Hindlimb muscle (tissue), 1 donor: ENCODE measurements at regions not wholly inside any gene's neighbourhood (a gene's known extent, or its start where the extent isn't known, plus 50 kb on each side); places are given as distances from the start of the nearest gene placed in this dataset.
"Not testable (repeated sequence)": the region's sequence is repeated elsewhere in the genome, so short reads cannot be mapped to it uniquely, and the experiment has no call there.

Experiments used
- DNase-seq: peaks from one replicate; pipeline ENCODE4 v3.0.0-alpha.2; 2013

GRCh38 chr13:54599413-54599812 is 1570.8 kb downstream of the OLFM4 start:
- DNase-seq, result no peak

- no peak for DNase-seq
Measured at GRCh38 chr13:54606944-54607343, 1578.3 kb downstream of the OLFM4 start.

GRCh38 chr13:54607421-54607820 is 1578.8 kb downstream of the OLFM4 start:
- DNase-seq, result no peak

GRCh38 chr13:54611390-54611789 is 1582.8 kb downstream of the OLFM4 start:
- DNase-seq, result no peak

- DNase-seq, result no peak
Measured at GRCh38 chr13:54614726-54615125, 1586.1 kb downstream of the OLFM4 start.

GRCh38 chr13:54626504-54626903 is 1597.9 kb downstream of the OLFM4 start:
- not testable (repeated sequence) for DNase-seq

GRCh38 chr13:54627646-54628372 is 1599.2 kb downstream of the OLFM4 start:
- DNase-seq, result no peak

GRCh38 chr13:54628383-54628782 is 1599.8 kb downstream of the OLFM4 start:
- DNase-seq, result no peak

- no peak for DNase-seq
Measured at GRCh38 chr13:54633456-54633855, 1604.8 kb downstream of the OLFM4 start.

- no peak for DNase-seq
Measured at GRCh38 chr13:54636231-54636630, 1607.6 kb downstream of the OLFM4 start.

- DNase-seq, result no peak
Measured at GRCh38 chr13:54637366-54637765, 1608.8 kb downstream of the OLFM4 start.

GRCh38 chr13:54640719-54641118 is 1612.1 kb downstream of the OLFM4 start:
- no peak for DNase-seq

GRCh38 chr13:54643863-54644262 is 1615.2 kb downstream of the OLFM4 start:
- DNase-seq, result no peak

- DNase-seq, result no peak
Measured at GRCh38 chr13:54647275-54647674, 1618.7 kb downstream of the OLFM4 start.

GRCh38 chr13:54657588-54657987 is 1629.0 kb downstream of the OLFM4 start:
- DNase-seq, result no peak

GRCh38 chr13:54658771-54659170 is 1630.2 kb downstream of the OLFM4 start:
- no peak for DNase-seq

GRCh38 chr13:54660277-54660676 is 1631.7 kb downstream of the OLFM4 start:
- no peak for DNase-seq

- no peak for DNase-seq
Measured at GRCh38 chr13:54676526-54677113, 1648.0 kb downstream of the OLFM4 start.

GRCh38 chr13:54682184-54682583 is 1653.6 kb downstream of the OLFM4 start:
- no peak for DNase-seq

- DNase-seq, result no peak
Measured at GRCh38 chr13:54687173-54687572, 1658.6 kb downstream of the OLFM4 start.

GRCh38 chr13:54699831-54700230 is 1671.2 kb downstream of the OLFM4 start:
- DNase-seq, result no peak

GRCh38 chr13:54705738-54706137 is 1677.1 kb downstream of the OLFM4 start:
- DNase-seq, result no peak

GRCh38 chr13:54706336-54706735 is 1677.7 kb downstream of the OLFM4 start:
- DNase-seq, result no peak

GRCh38 chr13:54709546-54709945 is 1680.9 kb downstream of the OLFM4 start:
- DNase-seq, result no peak

GRCh38 chr13:54733639-54734038 is 1705.0 kb downstream of the OLFM4 start:
- DNase-seq, result no peak
